A673 (cell line): ENCODE measurements at regions not wholly inside any gene's neighbourhood (a gene's known extent, or its start where the extent isn't known, plus 50 kb on each side); places are given as distances from the start of the nearest gene placed in this dataset.

Experiments used
- BruUV-seq: library from RNA; stranded (reverse); fragments of 400-500 nt; replicated peaks from 2 replicates; lab custom pipeline; 2021; lab: Mats Ljungman, UMichigan
- CTCF ChIA-PET: fragments of 300-600 bp; sonication (Branson Sonifier 250); formaldehyde crosslinking; loops from one replicate; lab custom pipeline; 2022; ENCODE audit warnings: antibody characterized with exemption; lab: Charles Lee
- POLR2A ChIA-PET: fragments of 300-600 bp; sonication (Branson Sonifier 250); formaldehyde crosslinking; loops from one replicate; lab custom pipeline; 2022; ENCODE audit warnings: antibody characterized with exemption; ENCODE audit not compliant: low non-redundant PET; lab: Charles Lee
- DNase-seq: peaks from one replicate; pipeline ENCODE4 v3.0.0-alpha.2; 2015; ENCODE audit warnings: low spot score
- H3K27ac ChIP-seq: fragments of 200-600 bp; sonication (generic); 2 replicates; pipeline ENCODE4 v1.5.1; 2016; ENCODE audit warnings: mixed run types, low read depth, mild to moderate bottlenecking, mixed read lengths, antibody characterized with exemption, low read length; ENCODE audit not compliant: poor library complexity, severe bottlenecking
- H3K27me3 ChIP-seq: fragments of 200-600 bp; sonication (generic); replicated peaks from 2 replicates; pipeline ENCODE4 v1.6.1; 2017; ENCODE audit warnings: mixed run types, low read depth, mild to moderate bottlenecking, mixed read lengths, antibody characterized with exemption, low read length; ENCODE audit not compliant: insufficient read depth, poor library complexity
- H3K36me3 ChIP-seq: fragments of 200-600 bp; sonication (generic); 2 replicates; pipeline ENCODE4 v1.6.1; 2016; ENCODE audit warnings: mixed run types, mild to moderate bottlenecking, mixed read lengths, antibody characterized with exemption, low read length; ENCODE audit not compliant: insufficient read depth, poor library complexity, severe bottlenecking
- H3K4me1 ChIP-seq: fragments of 200-600 bp; sonication (generic); 2 replicates; pipeline ENCODE4 v1.6.1; 2017; ENCODE audit warnings: mixed run types, mild to moderate bottlenecking, mixed read lengths, antibody characterized with exemption, low read length; ENCODE audit not compliant: insufficient read depth, poor library complexity, severe bottlenecking
- H3K4me3 ChIP-seq: fragments of 200-600 bp; sonication (generic); 2 replicates; pipeline ENCODE4 v1.5.1; 2016; ENCODE audit warnings: low read depth, mixed run types, mild to moderate bottlenecking, mixed read lengths, low read length; ENCODE audit not compliant: poor library complexity, severe bottlenecking
- H3K9me3 ChIP-seq: fragments of 200-600 bp; sonication (generic); 2 replicates; pipeline ENCODE4 v1.6.1; 2016; ENCODE audit warnings: mixed run types, low read depth, mild to moderate bottlenecking, mixed read lengths, antibody characterized with exemption, low read length; ENCODE audit not compliant: poor library complexity, severe bottlenecking
- EZH2 ChIP-seq: fragments of 200-600 bp; sonication (generic); IDR thresholded peaks from 2 replicates; pipeline ENCODE4 v1.6.1; 2017; ENCODE audit warnings: borderline replicate concordance, low read depth, mild to moderate bottlenecking, mixed read lengths, antibody characterized with exemption, low read length; ENCODE audit not compliant: poor library complexity, severe bottlenecking
- intact Hi-C: fragments of 100-400 bp; cut with micrococcal nuclease; formaldehyde crosslinking; loops from one replicate; pipeline ENCODE4 v1.10.0; 2022; ENCODE audit not compliant: unreplicated experiment
- TF ChIP-seq, protein P1 (sequence below): fragments of 300-800, 200-600 bp; sonication (generic); conservative IDR thresholded peaks from 2 replicates; pipeline ENCODE4 v1.5.1; 2017; ENCODE audit warnings: low read depth, mild to moderate bottlenecking, antibody characterized with exemption, low read length, moderate library complexity, mixed read lengths

DNA sequence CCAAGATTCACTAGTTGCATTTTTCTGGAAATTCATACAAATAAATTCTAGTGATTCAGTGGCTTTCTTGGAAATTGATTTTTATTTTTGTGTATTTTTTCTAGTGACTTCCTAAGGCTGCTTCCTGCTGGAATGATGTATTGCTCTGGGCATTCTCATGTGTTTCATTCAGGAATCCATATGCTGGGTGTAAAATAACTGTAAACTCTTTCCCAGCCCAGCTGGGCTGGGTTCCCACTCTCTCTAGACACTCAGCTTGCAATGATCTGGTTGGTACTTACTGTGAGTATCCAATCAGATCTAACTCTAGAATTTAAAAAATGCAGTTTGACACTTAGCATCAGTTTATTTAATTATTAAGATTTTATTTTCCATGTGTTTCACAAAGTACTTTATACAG is 882.2 kb downstream of the STIM2 start:
- Histone ChIP-seq H3K9me3 (no peaks in the 10 kb centered on the region), H3K4me3 (no peak overlapping the region), H3K36me3 (no peaks in the 10 kb centered on the region), H3K4me1 (no peaks in the 10 kb centered on the region), H3K27me3 (no peaks in the 10 kb centered on the region), H3K27ac (no peak overlapping the region)
- TF ChIP-seq, protein P1, sequence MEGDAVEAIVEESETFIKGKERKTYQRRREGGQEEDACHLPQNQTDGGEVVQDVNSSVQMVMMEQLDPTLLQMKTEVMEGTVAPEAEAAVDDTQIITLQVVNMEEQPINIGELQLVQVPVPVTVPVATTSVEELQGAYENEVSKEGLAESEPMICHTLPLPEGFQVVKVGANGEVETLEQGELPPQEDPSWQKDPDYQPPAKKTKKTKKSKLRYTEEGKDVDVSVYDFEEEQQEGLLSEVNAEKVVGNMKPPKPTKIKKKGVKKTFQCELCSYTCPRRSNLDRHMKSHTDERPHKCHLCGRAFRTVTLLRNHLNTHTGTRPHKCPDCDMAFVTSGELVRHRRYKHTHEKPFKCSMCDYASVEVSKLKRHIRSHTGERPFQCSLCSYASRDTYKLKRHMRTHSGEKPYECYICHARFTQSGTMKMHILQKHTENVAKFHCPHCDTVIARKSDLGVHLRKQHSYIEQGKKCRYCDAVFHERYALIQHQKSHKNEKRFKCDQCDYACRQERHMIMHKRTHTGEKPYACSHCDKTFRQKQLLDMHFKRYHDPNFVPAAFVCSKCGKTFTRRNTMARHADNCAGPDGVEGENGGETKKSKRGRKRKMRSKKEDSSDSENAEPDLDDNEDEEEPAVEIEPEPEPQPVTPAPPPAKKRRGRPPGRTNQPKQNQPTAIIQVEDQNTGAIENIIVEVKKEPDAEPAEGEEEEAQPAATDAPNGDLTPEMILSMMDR, result no peak
- no peak for TF ChIP-seq EZH2
- intact Hi-C loops, result no loop called here
- no peak for DNase-seq
- ChIA-PET POLR2A (no interaction called here), CTCF (no interaction called here)
- BruUV-seq, result no TSS peak

DNA sequence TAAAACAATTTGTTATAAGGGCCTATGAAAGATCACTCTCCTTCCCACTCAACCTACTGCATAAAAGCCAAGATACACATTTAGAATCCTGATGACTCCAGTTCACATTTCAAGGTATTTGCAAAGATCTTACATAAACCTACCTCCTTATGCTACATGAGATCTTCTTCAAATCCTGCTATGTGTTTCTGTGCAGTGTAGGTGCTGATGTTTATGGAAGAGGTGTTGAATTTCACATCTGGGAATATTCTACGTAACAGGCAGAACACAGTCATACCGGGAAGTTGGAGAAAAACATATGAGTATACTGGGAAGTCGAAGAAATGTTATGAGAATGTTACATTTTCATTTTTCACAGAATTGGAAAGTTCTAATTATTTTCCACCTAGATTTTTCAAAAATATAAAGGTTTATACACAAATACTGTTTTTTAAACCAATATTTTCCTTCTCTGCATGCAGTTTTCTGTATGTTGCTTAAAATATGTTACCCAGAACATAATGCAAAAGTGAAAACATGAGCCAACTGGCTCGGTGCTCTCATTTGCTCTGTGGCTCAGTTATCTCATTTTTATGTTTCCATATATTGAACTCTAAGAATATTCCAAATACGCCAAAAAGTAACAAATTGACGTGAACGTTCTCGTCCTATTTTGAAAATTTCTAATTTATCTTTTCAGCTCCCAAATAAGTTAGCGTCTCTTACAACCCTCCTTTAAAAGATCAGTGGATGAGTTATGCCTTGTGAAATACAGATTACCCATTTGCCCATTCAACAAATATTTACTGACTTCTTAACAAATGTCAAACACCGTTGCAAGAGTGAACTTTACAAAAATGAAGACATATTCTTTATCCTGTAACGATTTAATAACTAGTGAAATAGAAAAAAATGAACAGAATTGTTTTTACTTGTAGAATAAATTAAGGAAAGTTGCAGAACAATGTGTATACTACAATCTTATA is 899.3 kb downstream of the STIM2 start:
- Histone ChIP-seq H3K9me3 (no peaks in the 10 kb centered on the region), H3K4me1 (peaks cover 3% of the 10 kb centered on the region), H3K4me3 (no peak overlapping the region), H3K36me3 (no peaks in the 10 kb centered on the region), H3K27ac (no peak overlapping the region), H3K27me3 (no peaks in the 10 kb centered on the region)
- CTCF ChIA-PET, result no interaction called here
- DNase-seq, result no peak
- no peak for TF ChIP-seq EZH2
- TF ChIP-seq, protein P1, result no peak
- intact Hi-C loops, result no loop called here
- POLR2A ChIA-PET, result no interaction called here
- BruUV-seq, result no TSS peak

DNA sequence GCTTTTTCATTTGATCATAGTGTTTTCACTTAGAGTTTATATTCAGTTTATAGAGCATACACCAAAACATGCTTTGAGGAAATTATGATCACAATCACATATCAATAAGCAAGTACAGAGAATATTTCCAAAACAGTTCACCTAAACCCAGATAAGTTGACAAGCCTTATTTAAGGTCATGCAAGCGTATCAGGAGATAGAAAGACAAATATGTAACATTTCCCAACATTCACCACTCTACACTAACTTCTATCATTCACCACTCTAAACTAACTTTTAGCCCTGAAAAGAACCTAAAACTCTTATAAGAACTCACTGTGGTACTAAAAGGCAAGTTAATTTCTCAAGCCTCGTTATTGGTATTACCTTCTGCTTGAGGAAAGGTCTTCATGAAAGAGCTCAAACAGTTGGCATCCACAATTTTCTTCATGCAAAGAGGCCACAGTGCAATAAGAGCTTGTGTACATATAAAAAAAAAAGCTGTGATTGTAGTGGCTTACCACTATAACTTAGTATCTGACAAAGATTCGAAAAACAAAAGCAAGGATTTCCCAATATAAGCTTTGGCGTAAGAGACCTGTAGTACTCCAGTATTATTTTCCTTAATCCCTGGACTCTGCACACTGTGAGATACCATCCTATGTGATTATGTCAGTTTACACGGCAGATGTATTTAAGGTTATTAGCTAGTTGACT is 903.3 kb downstream of the STIM2 start:
- H3K36me3 ChIP-seq, result no peaks in the 10 kb centered on the region
- POLR2A ChIA-PET, result no interaction called here
- no peaks in the 10 kb centered on the region for H3K9me3 ChIP-seq
- no peak for TF ChIP-seq EZH2
- TF ChIP-seq, protein P1, result no peak
- H3K27me3 ChIP-seq, result no peaks in the 10 kb centered on the region
- CTCF ChIA-PET, result no interaction called here
- peaks cover 3% of the 10 kb centered on the region for H3K4me1 ChIP-seq
- BruUV-seq, result no TSS peak
- no peak overlapping the region for H3K4me3 ChIP-seq
- no peak overlapping the region for H3K27ac ChIP-seq
- intact Hi-C loops, result no loop called here
- no peak for DNase-seq
